Right cardiac atrium (tissue), 5 donors: ENCODE measurements at regions not wholly inside any gene's neighbourhood (a gene's known extent, or its start where the extent isn't known, plus 50 kb on each side); places are given as distances from the start of the nearest gene placed in this dataset.
A peak's percentile ranks its signal among the peaks of the same experiment; 100 is the strongest.

Experiments
- ATAC-seq, 2 donors: fragments of 200-7000 bp; cut with Tn5 transposase; one replicate each; pipeline versions ENCODE4 v1.8.0 to v1.9.1; 2020; ENCODE audit warnings: moderate library complexity in 2 of 2, mild to moderate bottlenecking in 1 of 2
- DNase-seq, 3 donors: peaks; one replicate each; pipeline ENCODE4 v3.0.0-alpha.2; 2020
- H3K27ac ChIP-seq: one replicate; pipeline ENCODE4 v1.5.1; 2013; ENCODE audit warnings: mild to moderate bottlenecking, low read length, control low read depth, moderate library complexity
- H3K27me3 ChIP-seq: one replicate; pipeline ENCODE4 v1.6.1; 2013; ENCODE audit not compliant: control insufficient read depth, insufficient read depth
- H3K4me1 ChIP-seq: one replicate; pipeline ENCODE4 v1.6.1; 2013; ENCODE audit warnings: low read length; ENCODE audit not compliant: control insufficient read depth, insufficient read depth
- H3K4me3 ChIP-seq: one replicate; pipeline ENCODE4 v1.5.1; 2013; ENCODE audit warnings: low read length, control low read depth
- H3K9me3 ChIP-seq: one replicate; pipeline ENCODE4 v1.6.1; 2013; ENCODE audit warnings: low read length; ENCODE audit not compliant: control insufficient read depth
- WGBS: extraction: QIAGEN DNeasy Blood & Tissue Kit; methylation state at CpG from one replicate; pipeline ENCODE4 v1.1.7; 2013; 5-methylcytosine and 5-hydroxymethylcytosine counted together
- intact Hi-C, 4 donors: fragments of 100-400 bp; cut with DNase I; formaldehyde crosslinking; loops; one replicate each; pipeline versions ENCODE4 v1.11.0 to v1.14.0; 2022 to 2023
- donor health status: healthy with polysubstance abuse.
- donor health status: DM: no; HTN: yes; CAD: no.
- donor health status: DM: no; HTN: no; CAD: no.
- donor health status: DM: no; HTN: yes; CAD: no; lungs with severe emphysema.
- donor health status: DM: yes; HTN: yes; CAD: no.

- Histone ChIP-seq H3K27me3 (no peaks in the 10 kb centered on the region), H3K27ac (no peak overlapping the region), H3K9me3 (no peaks in the 10 kb centered on the region), H3K4me3 (no peak overlapping the region), H3K4me1 (peaks cover 5% of the 10 kb centered on the region)
- DNase-seq (no peak), ATAC-seq (no peak)
- WGBS, result 79% methylated on average over 5 of the region's 5 CpGs
- intact Hi-C loops, result no loop called here
Measured at GRCh38 chr9:84151236-84151635, 170.6 kb downstream of the RMI1 start.

GRCh38 chr9:84151640-84152039 lies 171.0 kb downstream of the RMI1 start:
- intact Hi-C loops, result no loop called here
- WGBS, result 93% methylated on average over 5 of the region's 5 CpGs

GRCh38 chr9:84152204-84152603 lies 171.6 kb downstream of the RMI1 start:
- DNase-seq (no peak), ATAC-seq (peak in 1 of 2 donors; percentile 69)
- intact Hi-C loops, result no loop called here
- H3K27ac ChIP-seq, result no peak overlapping the region
- H3K4me1 ChIP-seq, result no peaks in the 10 kb centered on the region
- H3K9me3 ChIP-seq, result no peaks in the 10 kb centered on the region
- WGBS, result 58% methylated on average over 1 of the region's 1 CpG
- no peak overlapping the region for H3K4me3 ChIP-seq
- no peaks in the 10 kb centered on the region for H3K27me3 ChIP-seq

More at GRCh38 chr9:84151640-84152039, 171.0 kb downstream of the RMI1 start:
- Histone ChIP-seq H3K4me3 (no peak overlapping the region), H3K9me3 (no peaks in the 10 kb centered on the region), H3K4me1 (peaks cover 3% of the 10 kb centered on the region), H3K27ac (no peak overlapping the region), H3K27me3 (no peaks in the 10 kb centered on the region)
- no peak for ATAC-seq
- DNase-seq, result no peak

GRCh38 chr9:84153885-84154284 lies 173.3 kb downstream of the RMI1 start:
- Histone ChIP-seq H3K4me1 (no peaks in the 10 kb centered on the region), H3K9me3 (no peaks in the 10 kb centered on the region), H3K4me3 (no peak overlapping the region), H3K27me3 (no peaks in the 10 kb centered on the region), H3K27ac (no peak overlapping the region)
- ATAC-seq (peak in 1 of 2 donors; percentile 52), DNase-seq (no peak)
- WGBS, result 41% methylated on average over 1 of the region's 1 CpG
- intact Hi-C loops, result no loop called here

GRCh38 chr9:84154320-84154719 lies 173.7 kb downstream of the RMI1 start:
- WGBS, result 89% methylated on average over 3 of the region's 3 CpGs
- no peak for ATAC-seq
- Histone ChIP-seq H3K9me3 (no peaks in the 10 kb centered on the region), H3K4me1 (no peaks in the 10 kb centered on the region), H3K27me3 (no peaks in the 10 kb centered on the region), H3K27ac (no peak overlapping the region), H3K4me3 (no peak overlapping the region)
- no peak for DNase-seq
- intact Hi-C loops, result no loop called here

GRCh38 chr9:84163052-84163650 lies 177.4 kb downstream of the SLC28A3 start:
- no peak overlapping the region for H3K27ac ChIP-seq
- H3K4me3 ChIP-seq, result no peak overlapping the region
- ATAC-seq (no peak), DNase-seq (no peak)
- intact Hi-C loops, result no loop called here
- no peaks in the 10 kb centered on the region for H3K9me3 ChIP-seq
- 69% methylated on average over 5 of the region's 5 CpGs for WGBS
- H3K4me1 ChIP-seq, result no peaks in the 10 kb centered on the region
- H3K27me3 ChIP-seq, result no peaks in the 10 kb centered on the region

- Histone ChIP-seq H3K9me3 (no peaks in the 10 kb centered on the region), H3K4me1 (no peaks in the 10 kb centered on the region), H3K27ac (no peak overlapping the region), H3K27me3 (no peaks in the 10 kb centered on the region), H3K4me3 (no peak overlapping the region)
- DNase-seq, result no peak
- WGBS, result 66% methylated on average over 13 of the region's 13 CpGs
- intact Hi-C loops, result no loop called here
- ATAC-seq, result peak in 1 of 2 donors; percentile 14
Measured at GRCh38 chr9:84166891-84167290, 173.7 kb downstream of the SLC28A3 start.

GRCh38 chr9:84169240-84169639 lies 171.3 kb downstream of the SLC28A3 start:
- H3K4me3 ChIP-seq, result no peak overlapping the region
- H3K9me3 ChIP-seq, result no peaks in the 10 kb centered on the region
- no peaks in the 10 kb centered on the region for H3K4me1 ChIP-seq
- intact Hi-C loops, result no loop called here
- ATAC-seq, result no peak
- no peak overlapping the region for H3K27ac ChIP-seq
- H3K27me3 ChIP-seq, result no peaks in the 10 kb centered on the region
- DNase-seq, result no peak

GRCh38 chr9:84170521-84171141 lies 169.9 kb downstream of the SLC28A3 start:
- peak; percentile 96 to 97 for ATAC-seq
- WGBS, result 34% methylated on average over 9 of the region's 9 CpGs
- peak; percentile 88 to 91 (median 90) for DNase-seq
- Histone ChIP-seq H3K9me3 (no peaks in the 10 kb centered on the region), H3K4me3 (no peak overlapping the region), H3K27ac (peak overlapping the region; percentile 49), H3K4me1 (no peaks in the 10 kb centered on the region), H3K27me3 (no peaks in the 10 kb centered on the region)
- intact Hi-C loops, result loop anchor here (10.0 kb wide), 3 partner anchors 196 to 236 kb away; no protein-coding TSS in a partner anchor

- intact Hi-C loops, result loop anchor here (10.0 kb wide), 3 partner anchors 199 to 239 kb away; no protein-coding TSS in a partner anchor
- ATAC-seq (no peak), DNase-seq (no peak)
- Histone ChIP-seq H3K9me3 (no peaks in the 10 kb centered on the region), H3K4me3 (no peak overlapping the region), H3K27ac (no peak overlapping the region), H3K27me3 (no peaks in the 10 kb centered on the region), H3K4me1 (peaks cover 2% of the 10 kb centered on the region)
- WGBS, result 93% methylated on average over 2 of the region's 2 CpGs
Measured at GRCh38 chr9:84173961-84174360, 166.6 kb downstream of the SLC28A3 start.

- peaks cover 2% of the 10 kb centered on the region for H3K4me1 ChIP-seq
- 72% methylated on average over 1 of the region's 1 CpG for WGBS
- no peak overlapping the region for H3K4me3 ChIP-seq
- no peaks in the 10 kb centered on the region for H3K9me3 ChIP-seq
- DNase-seq (no peak), ATAC-seq (no peak)
- intact Hi-C loops, result loop anchor here (10.0 kb wide), 3 partner anchors 200 to 240 kb away; no protein-coding TSS in a partner anchor
- H3K27me3 ChIP-seq, result no peaks in the 10 kb centered on the region
- H3K27ac ChIP-seq, result no peak overlapping the region
Measured at GRCh38 chr9:84174486-84174885, 166.1 kb downstream of the SLC28A3 start.
